Heart left ventricle (tissue), 13 donors: ENCODE measurements at regions not wholly inside any gene's neighbourhood (a gene's known extent, or its start where the extent isn't known, plus 50 kb on each side); places are given as distances from the start of the nearest gene placed in this dataset.

Source experiments
- CTCF ChIP-seq, 12 donors: fragments of 200-600 bp; sonication (generic) in 4 of 12; IDR thresholded peaks; one replicate each; pipeline versions ENCODE4 v1.5.0 to v1.8.0; 2018 to 2022; ENCODE audit warnings: antibody characterized with exemption in 12 of 12, mild to moderate bottlenecking in 5 of 12
- POLR2A ChIP-seq, 2 donors: fragments of 450-650 bp; IDR thresholded peaks; one replicate each; pipeline ENCODE4 v1.6.1; 2017; ENCODE audit warnings: antibody characterized with exemption in 2 of 2, mild to moderate bottlenecking in 2 of 2, moderate library complexity in 2 of 2
- donor health status: ischemic (EF 13 %, LVEDD 7.1; RV severe dilation, severe dysfunction).
- donor health status: DM: no; HTN: yes; CAD: no.
- donor health status: DM: no; HTN: no; CAD: no.
- donor health status: ischemic (EF 25% LVEDD 6.9; RV normal size, moderate dysfunction).
- donor health status: ischemic (EF 25% LVEDD 5.7; RV mildly dilated, moderate dysfunction).
- donor health status: ischemic (EF 35%, LVEDD 5.7; RV mildly dilated, moderate dysfunction).
- donor health status: nonischemic (EF 11% LVEDD 7.7; RV severe dilation, severe dysfunction).
- donor health status: DM: yes; HTN: yes; CAD: no.
- donor health status: PGD.
- donor health status: ischemic (EF 29% LVEDD 5.4; RV normal size, mild dysfunction).
- donor health status: nonischemic (EF 23%, LVEDD 6.1; RV moderate dilation, normal function).

- TF ChIP-seq CTCF (IDR thresholded peaks at IDR 0.05) (no peak), POLR2A (IDR thresholded peaks at IDR 0.05) (no peak)
These were observed 323.4 kb downstream of the BCL11A start for GRCh38 chr2:60230037-60230436.
